Left forelimb (tissue), 1 donor: ENCODE measurements at regions not wholly inside any gene's neighbourhood (a gene's known extent, or its start where the extent isn't known, plus 50 kb on each side); places are given as distances from the start of the nearest gene placed in this dataset.

Source experiments
- DNase-seq: peaks from one replicate; pipeline ENCODE4 v3.0.0-alpha.2; 2018; ENCODE audit warnings: low spot score

GRCh38 chr4:17296921-17297890, 214.7 kb downstream of the QDPR start:
- no peak for DNase-seq

DNA sequence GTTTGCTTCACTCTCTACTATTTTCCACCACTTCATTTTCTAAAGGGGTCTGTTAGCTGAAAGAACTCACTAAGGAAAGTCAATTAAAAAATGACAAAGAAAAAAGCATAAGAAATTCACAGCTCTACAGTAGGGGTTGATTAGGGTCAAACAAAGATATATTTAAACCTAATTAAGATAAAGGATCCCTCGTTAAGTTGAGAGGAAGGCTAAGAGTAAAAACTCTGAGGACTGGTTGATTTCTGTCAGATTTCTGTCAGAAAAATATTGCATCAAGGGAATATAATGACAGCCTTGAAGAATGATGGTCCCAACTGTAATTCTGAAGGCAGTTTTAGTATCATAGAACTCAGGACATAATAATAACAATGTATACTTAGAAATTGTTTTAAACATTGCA, 218.0 kb downstream of the QDPR start:
- no peak for DNase-seq

DNA sequence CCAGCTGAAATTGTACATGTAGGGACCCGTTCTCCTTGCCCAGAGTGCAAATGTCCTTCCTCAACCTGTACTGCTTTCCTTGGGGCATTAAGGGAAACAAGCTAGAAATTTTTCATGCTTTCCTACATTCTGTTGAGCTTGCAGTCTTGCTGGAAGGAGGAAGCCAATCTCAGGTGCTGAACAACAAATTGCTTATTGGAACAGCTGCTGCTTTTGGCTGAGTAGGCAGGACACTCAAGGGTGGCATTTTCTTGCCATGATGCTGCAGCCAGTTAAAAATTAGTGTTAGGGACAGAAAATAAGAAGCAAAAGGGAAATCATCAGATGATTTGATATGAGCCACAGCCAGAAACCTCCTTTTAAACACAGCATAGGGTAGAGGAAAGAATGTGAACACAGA, 223.7 kb downstream of the QDPR start:
- DNase-seq = no peak

DNA sequence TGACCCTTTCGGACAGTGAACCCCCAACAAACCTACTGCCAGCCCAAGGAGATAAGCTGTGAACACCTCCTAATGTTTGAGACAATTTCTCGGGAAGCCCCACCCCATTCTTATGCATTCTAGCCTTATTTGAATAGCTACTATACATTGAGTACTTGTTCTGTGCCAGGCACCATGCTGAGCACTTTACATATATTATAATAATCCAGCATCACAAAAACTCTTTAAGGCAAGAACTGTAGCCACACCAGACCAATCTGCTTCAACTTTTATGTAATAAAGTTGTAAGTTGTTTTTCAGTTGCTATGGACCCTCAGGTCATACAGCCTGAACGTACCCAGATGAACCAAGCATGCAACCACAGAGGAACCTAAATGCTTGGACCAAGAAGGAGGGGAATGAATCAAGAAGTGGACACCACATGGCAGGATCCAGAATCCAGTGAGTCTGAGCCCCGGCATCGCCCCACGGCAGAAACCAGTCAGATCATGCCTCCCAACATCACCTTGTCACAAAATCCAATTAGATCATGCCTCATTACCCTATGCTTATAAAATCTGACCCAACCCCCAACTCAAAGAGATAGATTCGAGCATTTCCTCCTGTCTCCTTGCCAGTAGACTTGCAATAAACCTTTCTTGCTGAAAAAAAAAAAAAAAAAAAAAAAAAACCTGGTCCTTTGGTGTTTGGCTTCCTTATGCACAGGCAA, 225.0 kb downstream of the QDPR start:
- no peak for DNase-seq

- DNase-seq = no peak
Observed at GRCh38 chr4:17285747-17286146, 226.1 kb downstream of the QDPR start.

DNA sequence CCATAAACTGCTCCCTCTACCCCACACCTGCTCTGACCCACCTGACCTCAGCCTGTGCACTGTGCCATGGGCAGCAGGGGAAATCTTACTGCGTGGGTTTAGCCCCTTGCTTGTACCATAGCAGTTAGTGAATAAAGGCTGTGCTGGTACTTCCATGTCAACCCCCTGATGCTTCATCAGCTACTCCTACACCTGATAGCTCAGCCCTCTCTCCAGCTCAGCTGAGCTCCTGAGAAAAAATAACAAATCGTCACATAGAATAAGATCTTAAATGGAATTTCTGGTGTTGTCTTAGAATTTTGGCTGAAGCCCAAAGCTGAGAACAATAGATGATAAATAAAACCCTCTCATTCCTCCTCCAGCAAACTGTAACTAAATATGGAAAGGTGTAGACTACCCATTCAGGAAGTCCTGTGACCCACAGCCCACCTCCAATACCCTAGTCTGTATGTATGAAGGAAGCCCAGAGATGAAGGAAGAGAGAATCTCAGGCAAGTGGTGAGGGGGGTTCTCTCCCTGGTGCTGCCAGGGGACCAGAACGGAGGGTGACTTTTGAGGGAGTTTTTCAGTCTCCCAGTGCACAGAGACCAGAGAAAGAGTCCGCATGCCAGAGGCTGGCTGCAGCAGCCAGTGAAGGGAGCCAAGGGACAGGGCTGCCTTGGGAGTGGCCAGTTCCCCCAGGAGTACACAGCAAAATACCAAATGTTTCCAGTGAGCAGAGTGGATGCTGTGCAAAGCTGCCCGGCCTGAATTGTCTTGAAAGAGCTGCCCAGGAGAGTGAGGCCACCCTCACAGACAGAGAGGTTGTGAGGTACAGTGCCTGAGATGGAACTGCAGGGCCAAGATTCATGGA, 227.3 kb downstream of the QDPR start:
- DNase-seq = no peak

- DNase-seq = no peak
Observed at GRCh38 chr4:17283832-17284231, 228.1 kb downstream of the QDPR start.

DNA sequence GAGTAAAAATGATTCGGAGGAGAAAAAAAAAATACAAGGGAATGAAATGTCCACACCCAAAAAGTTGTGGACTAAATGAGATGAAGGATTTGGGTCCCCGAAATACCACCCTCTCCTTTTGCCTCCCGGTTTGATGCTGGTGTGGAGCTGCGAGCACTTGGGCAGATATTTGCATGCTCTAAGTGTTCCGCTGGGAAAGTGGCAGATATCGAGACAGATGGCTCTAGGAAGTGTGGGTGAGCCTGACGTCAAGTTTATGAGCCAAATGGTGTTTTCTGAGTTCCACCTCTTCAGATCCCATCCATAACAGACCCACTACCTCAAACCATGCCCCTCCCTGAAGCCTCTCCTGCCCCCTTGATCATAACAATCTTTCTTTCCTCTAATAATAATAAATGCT, 228.6 kb downstream of the QDPR start:
- no peak for DNase-seq

DNA sequence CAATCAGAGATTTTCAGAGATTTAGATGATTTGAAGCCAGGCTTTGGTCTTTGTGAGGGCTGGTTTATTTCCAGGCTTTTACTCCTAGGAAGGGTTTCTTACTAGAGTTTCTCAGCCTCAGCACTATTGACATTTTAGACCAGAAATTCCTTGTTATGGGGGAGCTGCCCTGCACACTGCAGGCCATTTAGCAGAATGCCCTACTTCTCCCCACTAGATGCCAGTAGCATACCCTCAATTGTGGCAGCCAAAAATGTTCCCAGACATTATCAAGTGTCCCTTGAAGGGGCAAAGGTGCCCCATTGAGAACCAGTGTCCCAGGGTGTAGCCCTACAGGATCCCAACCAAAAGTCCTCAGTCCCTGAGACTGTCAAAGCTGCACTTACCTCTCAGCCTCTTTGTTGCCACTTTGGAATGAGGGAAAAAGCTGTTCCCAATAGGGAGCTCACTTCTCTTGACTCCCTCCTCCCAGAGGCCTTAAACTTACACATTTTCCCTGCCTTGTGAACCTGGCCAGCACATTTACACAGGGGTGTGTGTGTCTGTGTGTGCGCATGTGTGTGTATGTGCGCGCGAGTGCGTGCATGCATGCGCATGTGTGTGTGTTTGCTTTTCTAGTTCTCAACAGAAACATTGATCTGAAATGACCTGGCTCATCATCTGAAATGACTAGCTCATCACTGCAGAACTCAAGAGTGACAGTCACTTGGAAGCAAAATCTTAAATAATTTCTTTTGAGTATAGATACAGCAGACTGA, 231.4 kb downstream of the QDPR start:
- no peak for DNase-seq

DNA sequence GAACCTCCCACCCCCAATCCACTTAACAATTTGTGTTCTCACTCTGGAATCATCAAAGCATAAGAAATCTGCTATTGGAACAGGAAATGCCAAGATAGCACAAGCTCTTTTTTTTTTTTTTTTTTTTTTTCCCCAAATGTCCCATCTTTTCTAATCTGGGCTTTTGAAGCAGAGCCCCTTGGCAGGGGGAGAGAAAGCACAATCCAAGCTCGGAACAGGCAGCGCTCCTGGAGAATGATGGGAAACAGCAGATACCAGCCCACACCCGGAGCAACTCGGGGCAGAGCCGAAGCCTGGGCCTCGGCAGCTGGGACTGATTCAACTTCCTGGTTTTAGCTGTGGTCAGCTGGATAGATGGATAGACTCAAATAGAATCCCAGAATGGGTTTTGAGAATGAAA, 235.1 kb downstream of the QDPR start:
- DNase-seq = no peak

- no peak for DNase-seq
Observed at GRCh38 chr4:17275836-17276235, 236.1 kb downstream of the QDPR start.

- DNase-seq = no peak
Observed at GRCh38 chr4:17273047-17273446, 238.8 kb downstream of the QDPR start.

GRCh38 chr4:17272154-17272553, 239.7 kb downstream of the QDPR start:
- no peak for DNase-seq

DNA sequence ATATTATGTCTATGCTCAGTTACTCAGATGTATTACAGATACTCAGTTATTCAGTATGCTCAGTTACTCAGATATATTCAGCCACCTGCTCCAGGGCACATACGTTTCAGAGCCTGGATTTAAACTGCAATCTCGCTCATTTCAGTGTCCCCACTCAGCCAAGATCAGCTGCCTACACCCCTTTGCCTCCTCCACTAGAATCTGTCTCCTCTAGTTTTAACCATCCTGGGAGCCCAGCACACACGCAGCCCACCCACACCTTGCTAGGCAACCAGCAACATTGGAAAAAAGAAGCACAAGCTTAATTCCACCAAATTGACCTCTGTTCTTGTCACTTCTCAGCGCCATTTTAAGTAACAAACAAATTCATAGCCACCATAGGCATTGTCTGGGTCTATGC, 246.2 kb downstream of the QDPR start:
- DNase-seq = no peak

- DNase-seq = no peak
Observed at GRCh38 chr4:17265139-17265538, 246.8 kb downstream of the QDPR start.

GRCh38 chr4:17260166-17260907, 251.6 kb downstream of the QDPR start:
- DNase-seq = no peak

- DNase-seq = no peak
Observed at GRCh38 chr4:17258106-17258505, 253.8 kb downstream of the QDPR start.

GRCh38 chr4:17252131-17252530, 259.8 kb downstream of the QDPR start:
- DNase-seq = no peak

DNA sequence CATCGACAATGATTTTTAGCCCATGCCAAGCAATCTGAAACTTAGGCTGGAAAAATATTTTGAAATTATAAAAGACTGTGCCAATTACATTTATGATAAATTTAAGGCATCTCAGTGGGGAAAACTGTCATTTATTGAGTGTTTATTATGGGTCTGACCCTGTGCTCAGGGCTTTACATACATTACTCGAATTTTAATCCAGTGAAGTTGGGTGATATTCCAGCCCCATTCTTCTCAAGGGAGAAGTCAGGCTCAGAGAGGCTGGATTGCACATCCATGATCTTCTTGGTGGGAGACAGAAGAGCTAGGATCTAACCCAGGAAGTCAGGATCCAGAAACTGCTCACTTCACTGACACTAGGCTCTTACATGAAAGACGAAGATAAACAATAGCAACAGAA, 260.8 kb downstream of the QDPR start:
- DNase-seq = no peak

GRCh38 chr4:17250591-17250990, 261.3 kb downstream of the QDPR start:
- no peak for DNase-seq

DNA sequence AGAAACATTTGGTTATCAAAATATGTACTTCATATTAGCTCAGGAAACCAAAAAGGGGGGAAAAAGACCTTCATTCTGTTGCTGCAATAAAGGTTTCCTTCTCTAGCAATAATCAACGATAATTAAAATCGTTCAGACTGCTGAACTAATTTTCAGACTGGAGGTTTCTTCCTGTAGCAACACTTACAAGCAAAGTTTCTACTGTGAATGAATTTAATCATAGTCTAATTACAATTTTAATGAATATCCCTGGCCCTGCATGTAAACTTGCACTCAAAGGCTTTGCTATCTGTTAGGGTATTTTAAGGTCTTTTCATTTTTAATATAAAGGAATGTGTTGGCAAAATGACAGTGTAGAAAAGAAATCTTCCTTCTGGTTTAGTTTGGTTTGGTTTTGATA, 265.2 kb downstream of the QDPR start:
- no peak for DNase-seq
